HUES6 (cell line): ENCODE measurements at regions not wholly inside any gene's neighbourhood (a gene's known extent, or its start where the extent isn't known, plus 50 kb on each side); places are given as distances from the start of the nearest gene placed in this dataset.

Experiments used
- H3K27ac ChIP-seq: 2 replicates; pipeline ENCODE4 v1.7.0; 2013; ENCODE audit warnings: low read depth, mild to moderate bottlenecking, low read length, inconsistent platforms
- H3K27me3 ChIP-seq: 2 replicates; pipeline ENCODE4 v1.6.1; 2013; ENCODE audit warnings: low read length; ENCODE audit not compliant: control insufficient read depth, insufficient read depth
- H3K36me3 ChIP-seq: 2 replicates; pipeline ENCODE4 v1.6.1; 2013; ENCODE audit warnings: low read length; ENCODE audit not compliant: control insufficient read depth, insufficient read depth
- H3K4me1 ChIP-seq: 2 replicates; pipeline ENCODE4 v1.6.1; 2013; ENCODE audit warnings: low read length; ENCODE audit not compliant: control insufficient read depth, insufficient read depth
- H3K4me3 ChIP-seq: 2 replicates; pipeline ENCODE4 v1.5.1; 2013; ENCODE audit warnings: low read depth, low read length
- H3K9ac ChIP-seq: one replicate; pipeline ENCODE4 v1.6.1; 2013; ENCODE audit warnings: mild to moderate bottlenecking, low read length
- H3K9me3 ChIP-seq: 2 replicates; pipeline ENCODE4 v1.6.1; 2013; ENCODE audit warnings: low read depth, low read length; ENCODE audit not compliant: control insufficient read depth, insufficient read depth

- peaks cover 56% of the 10 kb centered on the region for H3K9me3 ChIP-seq
- no peaks in the 10 kb centered on the region for H3K4me1 ChIP-seq
- no peak overlapping the region for H3K4me3 ChIP-seq
- no peak overlapping the region for H3K27ac ChIP-seq
- no peaks in the 10 kb centered on the region for H3K27me3 ChIP-seq
- H3K9ac ChIP-seq: no peak overlapping the region
- H3K36me3 ChIP-seq: 0 out of 2 replicates have a peak, but pooled peaks cover 2% of the 10 kb centered on the region
Observed at GRCh38 chrX:40821780-40822179, 86.4 kb upstream of the MED14 start.

GRCh38 chrX:40827331-40827730 is 92.0 kb upstream of the MED14 start:
- Histone ChIP-seq H3K27me3 (no peaks in the 10 kb centered on the region), H3K36me3 (0 out of 2 replicates have a peak, but pooled peaks cover 2% of the 10 kb centered on the region), H3K27ac (no peak overlapping the region), H3K9me3 (peaks cover 50% of the 10 kb centered on the region), H3K9ac (no peak overlapping the region), H3K4me3 (no peak overlapping the region), H3K4me1 (no peaks in the 10 kb centered on the region)

GRCh38 chrX:40831750-40832149 is 96.4 kb upstream of the MED14 start:
- Histone ChIP-seq H3K27ac (no peak overlapping the region), H3K9me3 (peaks cover 62% of the 10 kb centered on the region), H3K4me1 (no peaks in the 10 kb centered on the region), H3K36me3 (peaks cover 2% of the 10 kb centered on the region; the same call in 1 of the 2 replicates), H3K9ac (no peak overlapping the region), H3K27me3 (no peaks in the 10 kb centered on the region), H3K4me3 (no peak overlapping the region)

GRCh38 chrX:40832723-40833122 is 97.4 kb upstream of the MED14 start:
- Histone ChIP-seq H3K9me3 (peaks cover 57% of the 10 kb centered on the region), H3K27ac (no peak overlapping the region), H3K9ac (no peak overlapping the region), H3K4me1 (no peaks in the 10 kb centered on the region), H3K36me3 (peaks cover 2% of the 10 kb centered on the region; the same call in 1 of the 2 replicates), H3K27me3 (no peaks in the 10 kb centered on the region), H3K4me3 (no peak overlapping the region)

- Histone ChIP-seq H3K4me1 (no peaks in the 10 kb centered on the region), H3K36me3 (peaks cover 2% of the 10 kb centered on the region; the same call in 1 of the 2 replicates), H3K4me3 (no peak overlapping the region), H3K27me3 (no peaks in the 10 kb centered on the region), H3K9me3 (peaks cover 66% of the 10 kb centered on the region), H3K27ac (no peak overlapping the region), H3K9ac (no peak overlapping the region)
Observed at GRCh38 chrX:40834225-40834624, 98.9 kb upstream of the MED14 start.

GRCh38 chrX:40835526-40835925 is 100.2 kb upstream of the MED14 start:
- Histone ChIP-seq H3K4me1 (no peaks in the 10 kb centered on the region), H3K27me3 (no peaks in the 10 kb centered on the region), H3K4me3 (no peak overlapping the region), H3K9me3 (peaks cover 78% of the 10 kb centered on the region), H3K9ac (no peak overlapping the region), H3K36me3 (peaks cover 2% of the 10 kb centered on the region; the same call in 1 of the 2 replicates), H3K27ac (no peak overlapping the region)

GRCh38 chrX:40843643-40844042 is 108.3 kb upstream of the MED14 start:
- Histone ChIP-seq H3K36me3 (peaks cover 5% of the 10 kb centered on the region; the same call in 1 of the 2 replicates), H3K27me3 (no peaks in the 10 kb centered on the region), H3K27ac (peak overlapping the region; percentile 95; the same call in 1 of the 2 replicates), H3K9me3 (peaks cover 54% of the 10 kb centered on the region), H3K9ac (no peak overlapping the region), H3K4me3 (peak overlapping the region; percentile 0; the same call in 1 of the 2 replicates), H3K4me1 (peaks cover 23% of the 10 kb centered on the region)

- H3K4me1 ChIP-seq: peaks cover 23% of the 10 kb centered on the region
- peaks cover 5% of the 10 kb centered on the region; the same call in 1 of the 2 replicates for H3K36me3 ChIP-seq
- peaks cover 50% of the 10 kb centered on the region for H3K9me3 ChIP-seq
- H3K4me3 ChIP-seq: no peak overlapping the region
- peak overlapping the region; percentile 95 for H3K27ac ChIP-seq
- H3K9ac ChIP-seq: peak overlapping the region; percentile 74
- H3K27me3 ChIP-seq: no peaks in the 10 kb centered on the region
Observed at GRCh38 chrX:40844471-40844870, 109.1 kb upstream of the MED14 start.

GRCh38 chrX:40845331-40845911 is 110.1 kb upstream of the MED14 start:
- Histone ChIP-seq H3K4me3 (peak overlapping the region; percentile 24; the same call in 1 of the 2 replicates), H3K4me1 (peaks cover 24% of the 10 kb centered on the region), H3K27ac (peak overlapping the region; percentile 95), H3K36me3 (peaks cover 5% of the 10 kb centered on the region; the same call in 1 of the 2 replicates), H3K9ac (peak overlapping the region; percentile 76), H3K27me3 (no peaks in the 10 kb centered on the region), H3K9me3 (peaks cover 45% of the 10 kb centered on the region)

GRCh38 chrX:40849906-40850823 is 114.8 kb upstream of the MED14 start:
- H3K36me3 ChIP-seq: no peaks in the 10 kb centered on the region
- H3K9ac ChIP-seq: no peak overlapping the region
- H3K27ac ChIP-seq: no peak overlapping the region
- H3K27me3 ChIP-seq: no peaks in the 10 kb centered on the region
- H3K4me3 ChIP-seq: no peak overlapping the region
- peaks cover 13% of the 10 kb centered on the region for H3K9me3 ChIP-seq
- H3K4me1 ChIP-seq: peaks cover 47% of the 10 kb centered on the region

GRCh38 chrX:40852586-40852985 is 117.2 kb upstream of the MED14 start:
- Histone ChIP-seq H3K4me1 (peaks cover 33% of the 10 kb centered on the region), H3K9ac (peak overlapping the region; percentile 83), H3K36me3 (no peaks in the 10 kb centered on the region), H3K9me3 (peaks cover 21% of the 10 kb centered on the region), H3K27ac (peak overlapping the region; percentile 97), H3K4me3 (peak overlapping the region; percentile 38), H3K27me3 (no peaks in the 10 kb centered on the region)
